Mucosa of gallbladder (tissue), 1 donor: ENCODE measurements at regions not wholly inside any gene's neighbourhood (a gene's known extent, or its start where the extent isn't known, plus 50 kb on each side); places are given as distances from the start of the nearest gene placed in this dataset.

ENCODE experiments used
- DNase-seq: peaks from one replicate; pipeline ENCODE4 v3.0.0-alpha.2; 2020; ENCODE audit warnings: low spot score
- donor health status: DM: no; HTN: no; CAD: no.

GRCh38 chr5:32989815-32990214, 278.7 kb downstream of the NPR3 start:
- no peak for DNase-seq

GRCh38 chr5:32990593-32991420, 279.7 kb downstream of the NPR3 start:
- no peak for DNase-seq

- no peak for DNase-seq
Observed at GRCh38 chr5:32991421-32991815, 280.3 kb downstream of the NPR3 start.

- no peak for DNase-seq
Observed at GRCh38 chr5:32996336-32996735, 285.2 kb downstream of the NPR3 start.

- DNase-seq = no peak
Observed at GRCh38 chr5:33008751-33009418, 297.8 kb downstream of the NPR3 start.

- DNase-seq = no peak
Observed at GRCh38 chr5:33010846-33011245, 299.7 kb downstream of the NPR3 start.

- DNase-seq = no peak
Observed at GRCh38 chr5:33011801-33012200, 300.7 kb downstream of the NPR3 start.

- no peak for DNase-seq
Observed at GRCh38 chr5:33023649-33024048, 312.5 kb downstream of the NPR3 start.

- DNase-seq = no peak
Observed at GRCh38 chr5:33032271-33033070, 321.4 kb downstream of the NPR3 start.

GRCh38 chr5:33033516-33033915, 322.4 kb downstream of the NPR3 start:
- DNase-seq = no peak

- no peak for DNase-seq
Observed at GRCh38 chr5:33034777-33035176, 323.7 kb downstream of the NPR3 start.

- no peak for DNase-seq
Observed at GRCh38 chr5:33035851-33036527, 324.9 kb downstream of the NPR3 start.

GRCh38 chr5:33037076-33037475, 326.0 kb downstream of the NPR3 start:
- DNase-seq = no peak

GRCh38 chr5:33041586-33041985, 330.5 kb downstream of the NPR3 start:
- DNase-seq = no peak

- no peak for DNase-seq
Observed at GRCh38 chr5:33043343-33043997, 332.3 kb downstream of the NPR3 start.

- DNase-seq = no peak
Observed at GRCh38 chr5:33046091-33046490, 335.0 kb downstream of the NPR3 start.

- DNase-seq = no peak
Observed at GRCh38 chr5:33048315-33048714, 337.2 kb downstream of the NPR3 start.

GRCh38 chr5:33049298-33049697, 338.2 kb downstream of the NPR3 start:
- no peak for DNase-seq

- DNase-seq = no peak
Observed at GRCh38 chr5:33049842-33050241, 338.7 kb downstream of the NPR3 start.

- no peak for DNase-seq
Observed at GRCh38 chr5:33059081-33059480, 348.0 kb downstream of the NPR3 start.

GRCh38 chr5:33065131-33065530, 354.0 kb downstream of the NPR3 start:
- no peak for DNase-seq
